NCI-H1092 treated with DMSO at 0.1 percent for 48 hours (cell line): ENCODE measurements at regions not wholly inside any gene's neighbourhood (a gene's known extent, or its start where the extent isn't known, plus 50 kb on each side); places are given as distances from the start of the nearest gene placed in this dataset.
"Not testable (repeated sequence)": the region's sequence is repeated elsewhere in the genome, so short reads cannot be mapped to it uniquely, and the experiment has no call there.

Source experiments
- DNase-seq: peaks from one replicate; lab custom pipeline; 2025; lab: John Stamatoyannopoulos, UW

- DNase-seq = no peak
Measured at GRCh38 chr4:160347197-160347596, 1244.3 kb downstream of the RAPGEF2 start.

GRCh38 chr4:160350944-160351343, 1248.1 kb downstream of the RAPGEF2 start:
- DNase-seq = no peak

- no peak for DNase-seq
Measured at GRCh38 chr4:160352637-160353036, 1249.8 kb downstream of the RAPGEF2 start.

- DNase-seq = peak; percentile 25
Measured at GRCh38 chr4:160353548-160353947, 1250.7 kb downstream of the RAPGEF2 start.

- DNase-seq = no peak
Measured at GRCh38 chr4:160362478-160362877, 1259.6 kb downstream of the RAPGEF2 start.

- no peak for DNase-seq
Measured at GRCh38 chr4:160364217-160364616, 1261.3 kb downstream of the RAPGEF2 start.

GRCh38 chr4:160364665-160365064, 1261.8 kb downstream of the RAPGEF2 start:
- DNase-seq = not testable (repeated sequence)

- not testable (repeated sequence) for DNase-seq
Measured at GRCh38 chr4:160365383-160365782, 1262.5 kb downstream of the RAPGEF2 start.

- DNase-seq = no peak
Measured at GRCh38 chr4:160370046-160370445, 1267.2 kb downstream of the RAPGEF2 start.

GRCh38 chr4:160371446-160371845, 1268.6 kb downstream of the RAPGEF2 start:
- DNase-seq = no peak

GRCh38 chr4:160372390-160372789, 1269.5 kb downstream of the RAPGEF2 start:
- no peak for DNase-seq

GRCh38 chr4:160373911-160374310, 1271.0 kb downstream of the RAPGEF2 start:
- DNase-seq = no peak

- DNase-seq = no peak
Measured at GRCh38 chr4:160375772-160376452, 1273.0 kb downstream of the RAPGEF2 start.

- no peak for DNase-seq
Measured at GRCh38 chr4:160386846-160387245, 1284.0 kb downstream of the RAPGEF2 start.

GRCh38 chr4:160399826-160400225, 1296.9 kb downstream of the RAPGEF2 start:
- no peak for DNase-seq

GRCh38 chr4:160403081-160403480, 1300.2 kb downstream of the RAPGEF2 start:
- DNase-seq = no peak

- no peak for DNase-seq
Measured at GRCh38 chr4:160406263-160406825, 1303.5 kb downstream of the RAPGEF2 start.

GRCh38 chr4:160414496-160414895, 1311.6 kb downstream of the RAPGEF2 start:
- no peak for DNase-seq

- no peak for DNase-seq
Measured at GRCh38 chr4:160423879-160424451, 1321.1 kb downstream of the RAPGEF2 start.

GRCh38 chr4:160426233-160426632, 1323.4 kb downstream of the RAPGEF2 start:
- no peak for DNase-seq

- no peak for DNase-seq
Measured at GRCh38 chr4:160450876-160451275, 1348.0 kb downstream of the RAPGEF2 start.

- not testable (repeated sequence) for DNase-seq
Measured at GRCh38 chr4:160481696-160482690, 1379.1 kb downstream of the RAPGEF2 start.
